VCaP (cell line): ENCODE measurements at regions not wholly inside any gene's neighbourhood (a gene's known extent, or its start where the extent isn't known, plus 50 kb on each side); places are given as distances from the start of the nearest gene placed in this dataset.

ENCODE experiments used
- H3K27ac ChIP-seq: fragments of 450-650 bp; 2 replicates; pipeline ENCODE4 v1.5.1; 2017
- TF ChIP-seq, protein P1 (sequence below): fragments of 450-650 bp; conservative IDR thresholded peaks from 2 replicates; pipeline ENCODE4 v1.5.1; 2017; ENCODE audit warnings: mild to moderate bottlenecking, moderate library complexity

DNA sequence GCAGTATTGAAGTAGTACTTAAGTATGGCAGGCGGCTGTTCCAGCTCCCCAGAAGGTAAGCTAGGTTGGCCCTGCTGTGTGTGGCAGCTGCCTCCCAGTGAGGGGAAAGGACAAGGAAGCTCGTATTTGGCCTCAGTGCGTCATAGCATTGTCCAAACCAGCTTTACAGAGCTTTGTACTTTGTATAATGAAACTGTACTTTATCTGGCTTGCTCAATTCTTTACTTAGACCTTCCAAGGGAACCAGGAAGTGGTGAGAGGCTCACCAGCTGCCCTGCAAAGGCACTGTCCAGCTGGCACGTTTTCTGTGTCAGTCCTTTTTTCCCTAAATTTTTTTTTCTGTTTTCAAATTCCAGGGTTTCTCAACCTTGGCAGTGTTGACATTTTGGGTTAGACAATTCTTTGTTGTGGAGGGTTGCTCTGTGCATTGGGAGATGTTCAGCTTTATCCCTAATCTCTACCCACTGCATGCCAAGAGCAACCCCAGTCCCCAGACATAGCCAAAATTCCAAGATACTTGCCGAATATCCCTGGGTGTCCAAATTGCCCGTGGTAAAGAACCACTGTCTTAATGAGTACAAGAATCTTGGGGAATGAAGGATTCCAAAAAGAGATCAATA is 474.5 kb downstream of the LRRC70 start:
- TF ChIP-seq, protein P1, sequence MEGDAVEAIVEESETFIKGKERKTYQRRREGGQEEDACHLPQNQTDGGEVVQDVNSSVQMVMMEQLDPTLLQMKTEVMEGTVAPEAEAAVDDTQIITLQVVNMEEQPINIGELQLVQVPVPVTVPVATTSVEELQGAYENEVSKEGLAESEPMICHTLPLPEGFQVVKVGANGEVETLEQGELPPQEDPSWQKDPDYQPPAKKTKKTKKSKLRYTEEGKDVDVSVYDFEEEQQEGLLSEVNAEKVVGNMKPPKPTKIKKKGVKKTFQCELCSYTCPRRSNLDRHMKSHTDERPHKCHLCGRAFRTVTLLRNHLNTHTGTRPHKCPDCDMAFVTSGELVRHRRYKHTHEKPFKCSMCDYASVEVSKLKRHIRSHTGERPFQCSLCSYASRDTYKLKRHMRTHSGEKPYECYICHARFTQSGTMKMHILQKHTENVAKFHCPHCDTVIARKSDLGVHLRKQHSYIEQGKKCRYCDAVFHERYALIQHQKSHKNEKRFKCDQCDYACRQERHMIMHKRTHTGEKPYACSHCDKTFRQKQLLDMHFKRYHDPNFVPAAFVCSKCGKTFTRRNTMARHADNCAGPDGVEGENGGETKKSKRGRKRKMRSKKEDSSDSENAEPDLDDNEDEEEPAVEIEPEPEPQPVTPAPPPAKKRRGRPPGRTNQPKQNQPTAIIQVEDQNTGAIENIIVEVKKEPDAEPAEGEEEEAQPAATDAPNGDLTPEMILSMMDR = no peak
- H3K27ac ChIP-seq = no peak overlapping the region

DNA sequence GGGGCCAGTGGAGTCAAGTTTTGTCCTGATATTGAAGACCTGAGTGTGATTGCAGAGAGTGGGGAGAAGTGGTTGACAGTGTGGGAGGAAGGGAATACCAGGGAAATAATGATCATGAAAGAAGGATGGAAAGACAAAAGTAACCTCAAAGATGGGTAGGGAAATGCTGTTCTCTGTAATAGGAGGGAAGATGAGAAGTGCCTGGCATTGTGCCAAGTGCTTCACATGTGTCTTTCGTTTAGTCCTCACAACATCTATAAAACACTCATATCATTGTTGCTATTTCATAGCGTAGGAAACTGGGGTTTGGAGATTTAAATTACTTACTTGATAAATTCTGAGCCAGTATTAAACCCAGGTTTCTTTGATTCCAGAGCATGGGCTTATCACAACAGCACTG is 472.3 kb downstream of the LRRC70 start:
- no peak overlapping the region for H3K27ac ChIP-seq
- TF ChIP-seq, protein P1 = no peak

DNA sequence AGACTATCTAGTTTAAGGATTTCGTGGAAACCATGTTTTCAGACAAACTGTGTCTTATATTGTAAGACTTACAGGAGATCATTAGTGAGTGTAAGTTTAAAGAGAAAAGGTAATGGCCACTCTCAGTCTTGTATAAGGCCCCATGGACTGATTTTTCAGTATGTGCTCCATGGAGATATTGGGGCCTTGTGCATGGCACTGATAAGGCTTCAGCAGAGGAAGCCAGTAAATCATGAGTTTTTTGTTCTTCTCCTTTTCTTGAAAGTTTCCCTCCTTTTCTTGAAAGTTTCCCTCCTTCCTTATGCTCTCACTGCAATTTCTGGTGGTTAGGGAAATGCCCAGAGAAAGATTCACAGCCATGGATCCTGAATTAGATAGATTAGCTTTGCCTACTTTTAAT is 471.3 kb downstream of the LRRC70 start:
- TF ChIP-seq, protein P1 = no peak
- H3K27ac ChIP-seq = no peak overlapping the region

DNA sequence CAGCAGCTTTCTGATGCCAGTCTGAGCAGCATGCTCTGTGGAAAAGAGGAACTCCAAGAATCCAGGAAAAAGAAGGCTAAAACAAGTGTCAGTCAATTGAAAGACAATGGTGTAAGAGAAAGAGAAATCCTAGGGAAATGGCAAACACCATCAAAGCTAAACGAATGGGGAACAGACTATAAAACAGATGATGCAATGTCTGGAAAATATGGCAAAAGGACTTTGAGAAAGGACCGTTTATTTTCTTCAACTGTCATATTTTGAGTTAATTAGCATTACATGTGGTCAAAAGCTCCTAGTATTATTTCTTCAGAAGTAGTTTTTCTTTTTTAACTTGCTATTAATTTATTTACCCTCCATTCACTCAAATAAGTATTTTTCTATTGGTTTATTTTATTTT is 465.2 kb downstream of the LRRC70 start:
- H3K27ac ChIP-seq = no peak overlapping the region
- TF ChIP-seq, protein P1 = no peak

DNA sequence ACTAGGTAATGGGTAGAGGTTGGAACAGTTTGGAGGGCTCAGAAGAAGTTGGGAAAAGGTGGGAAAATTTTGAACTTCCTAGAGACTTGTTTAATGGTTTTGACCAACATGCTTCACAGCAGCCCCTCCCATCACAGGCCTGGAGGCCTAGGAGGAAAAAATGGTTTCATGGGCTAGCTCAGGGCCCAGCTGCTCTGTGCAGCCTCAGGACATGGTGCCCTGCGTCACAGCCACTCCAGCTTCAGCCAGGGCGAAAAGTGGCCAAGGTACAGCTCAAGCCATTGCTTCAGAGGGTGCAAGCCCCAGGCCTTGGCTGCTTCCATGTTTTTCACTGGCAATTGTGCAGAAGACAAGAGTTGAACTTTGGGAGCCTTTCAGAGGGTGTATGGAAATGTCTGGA is 453.7 kb downstream of the LRRC70 start:
- TF ChIP-seq, protein P1 = no peak
- H3K27ac ChIP-seq = no peak overlapping the region

DNA sequence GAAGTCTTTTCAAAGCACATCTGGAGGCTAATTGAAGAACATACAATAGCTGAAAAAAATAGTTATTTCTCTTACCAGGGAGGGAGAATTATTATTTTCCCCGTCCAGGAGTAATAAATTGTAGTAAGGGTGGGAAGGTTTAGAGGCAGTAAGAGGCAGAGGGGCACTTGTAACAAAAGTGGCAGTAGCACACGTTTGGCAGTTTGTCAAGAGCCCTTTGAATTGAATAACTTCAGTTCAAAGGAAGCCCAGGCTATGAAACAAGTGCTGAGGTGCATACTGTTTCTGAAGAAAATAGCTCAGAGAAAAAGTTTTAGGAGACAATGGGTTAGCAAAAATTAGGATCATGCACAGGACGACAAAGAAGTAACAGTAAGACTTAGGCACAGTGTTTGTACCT is 451.3 kb downstream of the LRRC70 start:
- TF ChIP-seq, protein P1 = no peak
- H3K27ac ChIP-seq = no peak overlapping the region

DNA sequence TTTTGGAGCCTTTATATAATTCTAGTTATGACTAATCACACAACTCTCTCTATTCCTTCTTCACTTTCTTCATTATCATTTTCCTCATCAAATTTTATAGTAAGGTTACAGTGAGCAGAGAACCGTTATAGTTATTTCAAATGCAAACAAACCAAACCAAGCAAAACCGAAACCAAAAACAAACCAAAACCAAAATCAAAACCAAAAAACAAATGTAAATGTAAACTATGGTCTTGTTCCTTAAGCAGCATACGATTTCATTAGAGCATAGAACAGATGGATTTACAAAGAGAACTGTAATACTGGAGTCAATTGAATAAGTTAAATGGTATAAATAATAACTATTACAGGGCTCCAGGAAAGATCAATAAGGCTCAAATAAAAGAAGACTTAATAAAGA is 447.1 kb downstream of the LRRC70 start:
- no peak overlapping the region for H3K27ac ChIP-seq
- TF ChIP-seq, protein P1 = no peak
